Panc1 (cell line): ENCODE measurements at regions not wholly inside any gene's neighbourhood (a gene's known extent, or its start where the extent isn't known, plus 50 kb on each side); places are given as distances from the start of the nearest gene placed in this dataset.

Source experiments
- ATAC-seq: fragments of 200-7000 bp; cut with Tn5 transposase; 2 replicates; pipeline ENCODE4 v1.9.1; 2020; ENCODE audit warnings: mild to moderate bottlenecking, moderate library complexity
- BruUV-seq: library from RNA; stranded (reverse); fragments of 400-500 nt; replicated peaks from 2 replicates; lab custom pipeline; 2021; lab: Mats Ljungman, UMichigan
- CTCF ChIA-PET: fragments of 300-600 bp; sonication (Branson Sonifier 250); formaldehyde crosslinking; loops from one replicate; lab custom pipeline; 2022; ENCODE audit warnings: antibody characterized with exemption; lab: Charles Lee
- POLR2A ChIA-PET: fragments of 300-600 bp; sonication (Branson Sonifier 250); formaldehyde crosslinking; loops from one replicate; lab custom pipeline; 2022; ENCODE audit warnings: antibody characterized with exemption; lab: Charles Lee
- DNase-seq: peaks from one replicate; pipeline ENCODE4 v3.0.0-alpha.2; 2010; ENCODE audit warnings: low read depth, low spot score
- H3K27ac ChIP-seq: 2 replicates; pipeline ENCODE4 v1.5.1; 2011; ENCODE audit warnings: mild to moderate bottlenecking, low read length, inconsistent platforms
- H3K27me3 ChIP-seq: fragments of 200-500 bp; sonication (Bioruptor generic); 2 replicates; pipeline ENCODE4 v1.6.0; 2014; ENCODE audit warnings: low read length, inconsistent platforms; ENCODE audit not compliant: control insufficient read depth, insufficient read depth
- H3K36me3 ChIP-seq: fragments of 200-500 bp; sonication (Bioruptor generic); 2 replicates; pipeline ENCODE4 v1.5.1; 2014; ENCODE audit warnings: inconsistent platforms, mild to moderate bottlenecking, low read length, moderate library complexity; ENCODE audit not compliant: control insufficient read depth, insufficient read depth
- H3K4me1 ChIP-seq: 2 replicates; pipeline ENCODE4 v1.5.1; 2011; ENCODE audit warnings: inconsistent platforms, mild to moderate bottlenecking, low read length, moderate library complexity; ENCODE audit not compliant: control insufficient read depth, insufficient read depth
- H3K4me3 ChIP-seq, 2 experiments: 2 replicates each; pipeline ENCODE4 v1.5.1; 2011 to 2012; ENCODE audit warnings: low read depth in 2 of 2, low read length in 2 of 2, mild to moderate bottlenecking in 2 of 2, inconsistent platforms in 1 of 2, moderate library complexity in 1 of 2
- H3K9me3 ChIP-seq: fragments of 200-500 bp; sonication (Bioruptor generic); 2 replicates; pipeline ENCODE4 v1.5.1; 2014; ENCODE audit warnings: low read depth, mild to moderate bottlenecking, inconsistent platforms, low read length, moderate library complexity; ENCODE audit not compliant: control insufficient read depth, insufficient read depth
- CTCF ChIP-seq: fragments of 450-650 bp; IDR thresholded peaks from 2 replicates; pipeline ENCODE4 v1.5.1; 2017; ENCODE audit warnings: mild to moderate bottlenecking
- POLR2AphosphoS5 ChIP-seq: IDR thresholded peaks from 2 replicates; pipeline ENCODE4 v1.6.1; 2012; ENCODE audit warnings: mild to moderate bottlenecking, low read depth, low read length, moderate library complexity
- SIN3A ChIP-seq: IDR thresholded peaks from 2 replicates; pipeline ENCODE4 v1.6.1; 2012; ENCODE audit warnings: low read depth, mild to moderate bottlenecking, low read length, moderate library complexity, borderline replicate concordance; ENCODE audit not compliant: insufficient read depth
- TCF7L2 ChIP-seq: IDR thresholded peaks from 2 replicates; pipeline ENCODE4 v1.6.1; 2011; ENCODE audit warnings: mild to moderate bottlenecking, low read depth, low read length, inconsistent platforms
- in situ Hi-C: cut with HindIII; loops from 2 replicates; pipeline ENCODE4 v1.10.0; 2016; ENCODE audit warnings: low sequenced_read_pairs, low pct_unique_long_range_greater_than_20kb
- intact Hi-C: fragments of 100-400 bp; cut with micrococcal nuclease; formaldehyde crosslinking; loops from one replicate; pipeline ENCODE4 v1.10.0; 2022; ENCODE audit not compliant: unreplicated experiment
- TF ChIP-seq, protein P1 (sequence below), 2 experiments: IDR thresholded peaks; 2 replicates each; pipeline ENCODE4 v1.6.1; 2011 to 2012; ENCODE audit warnings: low read depth in 2 of 2, control low read depth in 1 of 2, low read length in 1 of 2, mild to moderate bottlenecking in 1 of 2, moderate library complexity in 1 of 2; ENCODE audit not compliant: insufficient read depth in 1 of 2

GRCh38 chr10:84907461-84908009 is 579.1 kb downstream of the CCSER2 start:
- intact Hi-C loops (no loop called here), in situ Hi-C loops (no loop called here)
- CTCF ChIA-PET = no interaction called here
- TF ChIP-seq TCF7L2 (no peak), SIN3A (no peak), POLR2AphosphoS5 (no peak), CTCF (no peak)
- TF ChIP-seq, protein P1, sequence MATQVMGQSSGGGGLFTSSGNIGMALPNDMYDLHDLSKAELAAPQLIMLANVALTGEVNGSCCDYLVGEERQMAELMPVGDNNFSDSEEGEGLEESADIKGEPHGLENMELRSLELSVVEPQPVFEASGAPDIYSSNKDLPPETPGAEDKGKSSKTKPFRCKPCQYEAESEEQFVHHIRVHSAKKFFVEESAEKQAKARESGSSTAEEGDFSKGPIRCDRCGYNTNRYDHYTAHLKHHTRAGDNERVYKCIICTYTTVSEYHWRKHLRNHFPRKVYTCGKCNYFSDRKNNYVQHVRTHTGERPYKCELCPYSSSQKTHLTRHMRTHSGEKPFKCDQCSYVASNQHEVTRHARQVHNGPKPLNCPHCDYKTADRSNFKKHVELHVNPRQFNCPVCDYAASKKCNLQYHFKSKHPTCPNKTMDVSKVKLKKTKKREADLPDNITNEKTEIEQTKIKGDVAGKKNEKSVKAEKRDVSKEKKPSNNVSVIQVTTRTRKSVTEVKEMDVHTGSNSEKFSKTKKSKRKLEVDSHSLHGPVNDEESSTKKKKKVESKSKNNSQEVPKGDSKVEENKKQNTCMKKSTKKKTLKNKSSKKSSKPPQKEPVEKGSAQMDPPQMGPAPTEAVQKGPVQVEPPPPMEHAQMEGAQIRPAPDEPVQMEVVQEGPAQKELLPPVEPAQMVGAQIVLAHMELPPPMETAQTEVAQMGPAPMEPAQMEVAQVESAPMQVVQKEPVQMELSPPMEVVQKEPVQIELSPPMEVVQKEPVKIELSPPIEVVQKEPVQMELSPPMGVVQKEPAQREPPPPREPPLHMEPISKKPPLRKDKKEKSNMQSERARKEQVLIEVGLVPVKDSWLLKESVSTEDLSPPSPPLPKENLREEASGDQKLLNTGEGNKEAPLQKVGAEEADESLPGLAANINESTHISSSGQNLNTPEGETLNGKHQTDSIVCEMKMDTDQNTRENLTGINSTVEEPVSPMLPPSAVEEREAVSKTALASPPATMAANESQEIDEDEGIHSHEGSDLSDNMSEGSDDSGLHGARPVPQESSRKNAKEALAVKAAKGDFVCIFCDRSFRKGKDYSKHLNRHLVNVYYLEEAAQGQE (IDR thresholded peaks at IDR 0.05; ENCODE audit: insufficient read depth in 1 of 2, low read depth in 2 of 2, low read length in 1 of 2) = no peak
- DNase-seq (no peak), ATAC-seq (no peak)
- no TSS peak for BruUV-seq
- Histone ChIP-seq H3K27ac (no peak overlapping the region), H3K4me3 (no peak overlapping the region), H3K27me3 (no peaks in the 10 kb centered on the region), H3K9me3 (no peaks in the 10 kb centered on the region), H3K4me1 (no peaks in the 10 kb centered on the region), H3K36me3 (no peaks in the 10 kb centered on the region)
- POLR2A ChIA-PET = no interaction called here

DNA sequence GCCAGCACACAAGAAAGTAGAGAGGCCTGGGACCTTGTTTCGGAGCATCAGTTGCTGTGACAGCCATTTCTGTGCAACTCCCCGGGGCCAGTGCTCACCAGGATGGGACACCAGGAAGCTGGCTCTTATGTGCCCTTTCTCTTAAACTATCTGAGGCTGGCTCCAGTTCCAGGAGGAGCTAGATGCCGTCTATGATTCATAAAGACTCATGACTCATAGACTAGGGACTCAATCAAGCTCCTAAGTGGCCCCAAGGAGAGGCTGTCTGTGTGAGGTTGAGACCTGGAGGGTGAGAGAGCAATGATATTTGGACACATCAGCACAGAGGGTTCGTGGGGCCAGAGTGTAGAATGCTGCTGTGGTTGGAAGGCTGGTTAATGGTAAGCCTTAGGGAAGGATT is 580.1 kb downstream of the CCSER2 start:
- intact Hi-C loops = no loop called here
- DNase-seq (no peak), ATAC-seq (no peak)
- POLR2A ChIA-PET = no interaction called here
- Histone ChIP-seq H3K4me3 (no peak overlapping the region), H3K9me3 (no peaks in the 10 kb centered on the region), H3K36me3 (no peaks in the 10 kb centered on the region), H3K27me3 (no peaks in the 10 kb centered on the region), H3K27ac (no peak overlapping the region), H3K4me1 (no peaks in the 10 kb centered on the region)
- in situ Hi-C loops = no loop called here
- no TSS peak for BruUV-seq
- TF ChIP-seq SIN3A (no peak), TCF7L2 (no peak), POLR2AphosphoS5 (no peak)
- TF ChIP-seq, protein P1 (IDR thresholded peaks at IDR 0.05; ENCODE audit: insufficient read depth in 1 of 2, low read depth in 2 of 2, low read length in 1 of 2) = no peak
- CTCF ChIA-PET = no interaction called here
